Activated T-helper 2 cell treated with anti-CD3 and anti-CD28 coated beads, Interferon-gamma antibody, Interleukin-2, Interleukin-4, amounts not matched to agents 10 μg/mL and 5 μg/mL and 100 μg/mL, durations not matched to agents 14 hours and 24 hours and 36 hours (primary cell): ENCODE measurements at regions not wholly inside any gene's neighbourhood (a gene's known extent, or its start where the extent isn't known, plus 50 kb on each side); places are given as distances from the start of the nearest gene placed in this dataset.
"Not testable (repeated sequence)": the region's sequence is repeated elsewhere in the genome, so short reads cannot be mapped to it uniquely, and the experiment has no call there.

Experiments used
- DNase-seq: peaks from one replicate; pipeline ENCODE4 v3.0.0; 2021; ENCODE audit warnings: low spot score
- H3K27ac Mint-ChIP-seq: one replicate; pipeline ENCODE4 v1.8.0; 2021; ENCODE audit warnings: mixed read lengths
- H3K27me3 Mint-ChIP-seq: one replicate; pipeline ENCODE4 v1.8.0; 2021; ENCODE audit warnings: low read depth, mixed read lengths
- H3K36me3 Mint-ChIP-seq: one replicate; pipeline ENCODE4 v1.8.0; 2021; ENCODE audit warnings: low read depth, mixed read lengths
- H3K4me1 Mint-ChIP-seq: one replicate; pipeline ENCODE4 v1.8.0; 2021; ENCODE audit warnings: low read depth, mixed read lengths
- H3K4me3 Mint-ChIP-seq: one replicate; pipeline ENCODE4 v1.8.0; 2021; ENCODE audit warnings: low read depth, mild to moderate bottlenecking, moderate library complexity, mixed read lengths
- H3K9me3 Mint-ChIP-seq: one replicate; pipeline ENCODE4 v1.8.0; 2021; ENCODE audit warnings: mixed read lengths
- intact Hi-C: fragments of 100-400 bp; cut with micrococcal nuclease; formaldehyde crosslinking; loops from one replicate; pipeline ENCODE4 v1.15.1; 2023

DNA sequence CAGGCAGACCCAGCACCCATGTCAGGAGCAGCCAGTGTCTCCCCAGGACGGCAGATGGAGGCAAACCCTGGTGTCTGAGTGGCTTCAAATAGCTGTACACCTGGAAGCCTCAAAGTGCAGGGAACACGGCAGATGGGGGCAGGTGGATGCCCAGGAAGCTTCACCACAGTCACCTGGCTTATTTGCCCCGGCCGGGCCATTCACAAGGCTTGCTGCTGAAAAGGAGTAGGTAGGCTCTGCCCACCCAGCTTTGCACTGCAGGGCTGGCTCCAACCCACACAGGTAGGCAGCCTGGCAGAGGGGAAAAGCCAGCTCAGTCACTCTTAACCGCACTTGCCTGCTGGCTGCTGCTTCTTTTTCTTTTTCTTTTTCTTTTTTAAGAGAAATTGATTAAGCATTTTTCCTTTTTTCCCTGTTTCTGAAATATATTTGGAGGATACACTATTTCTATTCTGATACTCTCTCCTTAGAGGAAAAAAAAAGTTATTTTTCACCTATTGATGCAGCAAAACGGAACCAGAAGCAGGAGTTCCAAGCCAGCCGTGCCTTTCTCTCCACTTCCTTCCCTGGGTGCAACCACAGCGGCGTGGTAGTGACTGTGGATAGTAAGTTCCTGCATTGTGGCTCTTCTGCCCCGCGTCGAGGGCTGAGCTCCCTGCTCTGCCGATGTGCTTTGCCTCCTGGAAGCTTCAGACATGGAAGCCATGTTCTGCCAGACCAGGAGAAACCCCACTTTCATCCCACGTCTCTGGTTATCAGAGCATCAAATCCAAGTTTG lies 118.3 kb downstream of the KLF6 start:
- no peaks in the 10 kb centered on the region for H3K36me3 Mint-ChIP-seq
- no peak for DNase-seq
- H3K9me3 Mint-ChIP-seq: no peaks in the 10 kb centered on the region
- H3K4me3 Mint-ChIP-seq: peak overlapping the region; percentile 16
- H3K4me1 Mint-ChIP-seq: peaks cover 30% of the 10 kb centered on the region
- no peak overlapping the region for H3K27ac Mint-ChIP-seq
- intact Hi-C loops: loop anchor here (5.0 kb wide), 1 partner anchor 91 kb away; no protein-coding TSS in a partner anchor
- peaks cover 18% of the 10 kb centered on the region for H3K27me3 Mint-ChIP-seq

- Mint-ChIP-seq H3K27ac (no peak overlapping the region), H3K27me3 (peaks cover 14% of the 10 kb centered on the region), H3K4me1 (peaks cover 30% of the 10 kb centered on the region), H3K36me3 (no peaks in the 10 kb centered on the region), H3K4me3 (no peak overlapping the region), H3K9me3 (peaks cover 4% of the 10 kb centered on the region)
- intact Hi-C loops: loop anchor here (5.0 kb wide), 1 partner anchor 92 kb away; no protein-coding TSS in a partner anchor
- DNase-seq: no peak
Observed at GRCh38 chr10:3665316-3665908, 119.6 kb downstream of the KLF6 start.

DNA sequence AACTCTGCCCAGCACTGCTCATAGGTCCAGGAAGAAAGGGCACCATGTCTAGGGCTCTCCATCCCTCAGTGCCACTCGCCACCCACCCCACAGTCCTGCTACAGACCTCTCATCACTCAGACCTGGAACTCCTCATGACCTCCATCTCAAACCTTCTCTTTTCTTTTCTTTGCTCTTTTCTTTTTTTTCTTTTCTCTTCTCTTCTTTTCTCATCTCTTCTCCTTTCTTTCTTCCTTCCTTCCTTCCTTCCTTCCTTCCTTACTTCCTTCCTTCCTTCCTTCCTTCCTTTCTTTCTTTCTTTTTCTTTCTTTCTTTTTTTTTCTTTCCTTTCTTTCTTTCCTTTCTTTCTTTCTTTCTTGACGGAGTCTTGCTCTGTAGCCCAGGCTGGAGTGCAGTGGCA lies 122.2 kb downstream of the KLF6 start:
- DNase-seq: no peak
- Mint-ChIP-seq H3K4me1 (peaks cover 9% of the 10 kb centered on the region), H3K27me3 (peaks cover 9% of the 10 kb centered on the region), H3K27ac (no peak overlapping the region), H3K9me3 (peaks cover 4% of the 10 kb centered on the region), H3K4me3 (no peak overlapping the region), H3K36me3 (no peaks in the 10 kb centered on the region)
- intact Hi-C loops: no loop called here

- no peak overlapping the region for H3K4me3 Mint-ChIP-seq
- H3K27me3 Mint-ChIP-seq: peaks cover 12% of the 10 kb centered on the region
- H3K36me3 Mint-ChIP-seq: no peaks in the 10 kb centered on the region
- H3K27ac Mint-ChIP-seq: no peak overlapping the region
- DNase-seq: no peak
- H3K4me1 Mint-ChIP-seq: no peaks in the 10 kb centered on the region
- intact Hi-C loops: no loop called here
- H3K9me3 Mint-ChIP-seq: peaks cover 4% of the 10 kb centered on the region
Observed at GRCh38 chr10:3661271-3661670, 123.7 kb downstream of the KLF6 start.

DNA sequence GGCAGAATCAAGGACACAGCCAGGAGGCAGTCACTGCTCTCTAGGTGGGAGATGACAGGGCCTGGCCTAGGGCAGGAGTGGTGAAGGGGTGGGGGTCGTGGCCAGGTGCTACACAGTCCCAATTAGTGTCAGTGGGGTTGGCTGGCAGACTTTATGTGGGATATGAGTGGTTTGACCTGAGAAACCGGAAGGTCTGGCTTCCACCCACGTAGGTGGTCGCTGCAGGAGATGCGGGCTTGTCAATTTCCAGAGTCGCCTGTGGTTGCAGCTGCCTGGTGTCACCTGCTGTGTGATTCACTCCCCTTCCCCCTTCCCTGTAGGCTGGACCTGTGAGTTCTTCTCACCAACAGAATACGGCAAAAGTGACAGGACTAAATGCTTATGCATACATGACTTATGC lies 124.3 kb downstream of the KLF6 start:
- Mint-ChIP-seq H3K4me1 (no peaks in the 10 kb centered on the region), H3K27me3 (peaks cover 17% of the 10 kb centered on the region), H3K27ac (no peak overlapping the region), H3K4me3 (no peak overlapping the region), H3K9me3 (peaks cover 4% of the 10 kb centered on the region), H3K36me3 (no peaks in the 10 kb centered on the region)
- DNase-seq: no peak
- intact Hi-C loops: no loop called here

DNA sequence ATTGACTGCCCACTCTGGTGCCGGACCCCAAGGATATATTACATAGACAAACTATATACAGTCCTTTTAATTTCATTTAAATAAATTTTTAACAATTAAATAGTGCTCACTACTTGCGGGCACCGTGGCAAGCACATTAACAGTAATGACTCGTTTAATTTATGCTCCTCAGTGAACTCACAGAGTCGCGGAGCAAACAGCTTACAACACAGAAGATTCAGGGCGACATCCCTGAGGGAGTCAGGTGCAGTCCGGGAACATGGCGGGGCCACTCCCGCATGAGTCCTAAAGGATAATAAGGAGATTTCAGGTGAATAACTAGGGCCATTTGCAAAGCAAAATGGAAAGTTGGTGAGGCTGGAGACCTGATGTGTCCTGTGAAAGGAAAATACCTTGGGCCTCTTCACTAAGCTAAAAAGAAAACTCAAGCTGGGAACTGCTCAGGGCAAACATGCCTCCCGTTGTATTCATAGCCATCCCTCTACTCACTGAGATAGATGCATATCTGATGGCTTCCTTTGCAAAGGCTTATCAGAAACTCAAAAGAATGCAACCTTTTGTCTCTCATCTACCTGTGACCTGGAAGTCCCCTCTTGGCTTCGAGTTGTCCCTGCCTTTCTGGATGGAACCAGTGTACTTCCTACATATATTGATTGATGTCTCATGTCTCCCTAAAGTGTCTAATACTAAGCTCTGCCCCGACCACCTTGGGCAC lies 125.6 kb downstream of the KLF6 start:
- H3K4me1 Mint-ChIP-seq: peaks cover 6% of the 10 kb centered on the region
- H3K27me3 Mint-ChIP-seq: peaks cover 26% of the 10 kb centered on the region
- no peaks in the 10 kb centered on the region for H3K36me3 Mint-ChIP-seq
- intact Hi-C loops: no loop called here
- no peak overlapping the region for H3K27ac Mint-ChIP-seq
- H3K9me3 Mint-ChIP-seq: peaks cover 4% of the 10 kb centered on the region
- DNase-seq: no peak
- H3K4me3 Mint-ChIP-seq: no peak overlapping the region

GRCh38 chr10:3658766-3659165 lies 126.2 kb downstream of the KLF6 start:
- no peaks in the 10 kb centered on the region for H3K36me3 Mint-ChIP-seq
- peaks cover 4% of the 10 kb centered on the region for H3K9me3 Mint-ChIP-seq
- intact Hi-C loops: no loop called here
- no peak overlapping the region for H3K4me3 Mint-ChIP-seq
- H3K4me1 Mint-ChIP-seq: peaks cover 6% of the 10 kb centered on the region
- no peak overlapping the region for H3K27ac Mint-ChIP-seq
- H3K27me3 Mint-ChIP-seq: peaks cover 27% of the 10 kb centered on the region
- no peak for DNase-seq

DNA sequence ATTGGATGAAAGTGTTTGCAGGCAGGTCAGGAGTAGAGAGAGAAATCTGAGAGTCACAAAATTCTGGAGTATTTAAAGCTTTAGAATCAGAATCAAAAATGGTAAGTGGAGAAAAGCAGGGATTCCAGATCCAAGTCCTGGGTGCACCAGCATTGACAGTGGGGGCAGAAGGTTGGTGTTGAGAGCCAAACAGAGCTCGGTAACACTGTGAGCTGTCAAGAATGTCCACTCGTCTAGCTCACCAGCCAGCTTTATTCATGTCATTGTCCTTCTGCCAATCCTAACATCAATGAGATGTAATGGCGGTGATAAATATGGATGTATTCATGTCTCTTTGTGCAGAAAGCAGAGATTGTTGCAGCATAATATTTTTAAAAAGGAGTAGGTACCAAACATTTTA lies 128.8 kb downstream of the KLF6 start:
- Mint-ChIP-seq H3K9me3 (peaks cover 1% of the 10 kb centered on the region), H3K36me3 (no peaks in the 10 kb centered on the region), H3K27me3 (peaks cover 35% of the 10 kb centered on the region), H3K27ac (no peak overlapping the region), H3K4me1 (peaks cover 15% of the 10 kb centered on the region), H3K4me3 (no peak overlapping the region)
- no peak for DNase-seq
- intact Hi-C loops: no loop called here

DNA sequence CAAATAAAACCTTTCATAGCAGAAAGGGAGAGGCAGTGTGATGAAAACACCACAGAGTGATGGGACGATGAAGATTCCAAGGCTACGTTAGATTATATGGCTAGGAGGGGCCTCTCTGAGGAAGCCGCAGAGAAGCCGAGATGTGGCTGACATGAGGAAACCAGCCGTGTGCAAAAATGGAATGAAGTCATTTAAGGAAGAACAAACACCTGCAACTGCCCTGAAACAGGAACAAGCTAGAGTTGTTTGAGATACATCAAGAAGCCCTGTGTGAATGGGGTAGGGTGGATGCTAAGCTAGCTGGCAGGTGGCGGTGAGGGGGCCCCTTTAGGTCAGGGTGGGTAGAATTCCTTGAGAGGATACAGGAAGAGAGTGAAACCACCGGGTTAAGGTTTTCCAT lies 129.5 kb downstream of the KLF6 start:
- H3K27me3 Mint-ChIP-seq: peaks cover 39% of the 10 kb centered on the region
- no peaks in the 10 kb centered on the region for H3K9me3 Mint-ChIP-seq
- DNase-seq: no peak
- no peak overlapping the region for H3K27ac Mint-ChIP-seq
- peaks cover 15% of the 10 kb centered on the region for H3K4me1 Mint-ChIP-seq
- H3K36me3 Mint-ChIP-seq: no peaks in the 10 kb centered on the region
- no peak overlapping the region for H3K4me3 Mint-ChIP-seq
- intact Hi-C loops: no loop called here

- no peak overlapping the region for H3K4me3 Mint-ChIP-seq
- no peaks in the 10 kb centered on the region for H3K36me3 Mint-ChIP-seq
- intact Hi-C loops: no loop called here
- peaks cover 45% of the 10 kb centered on the region for H3K27me3 Mint-ChIP-seq
- H3K27ac Mint-ChIP-seq: no peak overlapping the region
- no peaks in the 10 kb centered on the region for H3K9me3 Mint-ChIP-seq
- no peak for DNase-seq
- H3K4me1 Mint-ChIP-seq: peaks cover 15% of the 10 kb centered on the region
Observed at GRCh38 chr10:3654980-3655379, 130.0 kb downstream of the KLF6 start.

- Mint-ChIP-seq H3K4me3 (no peak overlapping the region), H3K27ac (no peak overlapping the region), H3K27me3 (peaks cover 44% of the 10 kb centered on the region), H3K4me1 (peaks cover 15% of the 10 kb centered on the region), H3K36me3 (no peaks in the 10 kb centered on the region), H3K9me3 (no peaks in the 10 kb centered on the region)
- intact Hi-C loops: no loop called here
- no peak for DNase-seq
Observed at GRCh38 chr10:3654496-3654895, 130.5 kb downstream of the KLF6 start.

DNA sequence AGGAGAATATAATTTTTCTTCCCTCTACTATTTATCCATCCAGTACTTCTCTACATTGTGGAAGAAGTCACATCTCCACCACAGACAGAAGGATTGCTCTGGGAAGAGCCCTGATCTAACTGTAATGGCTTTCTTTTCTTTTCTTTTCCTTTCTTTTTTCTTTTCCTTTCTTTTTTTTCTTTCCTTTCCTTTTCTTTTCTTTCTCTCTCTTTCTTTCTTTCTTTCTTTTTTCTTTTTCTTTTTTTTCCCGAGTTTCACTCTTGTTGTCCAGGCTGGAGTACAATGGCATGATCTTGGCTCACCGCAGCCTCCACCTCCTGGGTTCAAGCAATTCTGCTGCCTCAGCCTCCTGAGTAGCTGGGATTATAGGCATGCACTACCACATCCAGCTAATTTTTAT lies 131.7 kb downstream of the KLF6 start:
- H3K9me3 Mint-ChIP-seq, DNase-seq, H3K36me3 Mint-ChIP-seq, intact Hi-C loops, H3K27ac Mint-ChIP-seq: not testable (repeated sequence)
- peak overlapping the region; percentile 62 for H3K4me3 Mint-ChIP-seq
- H3K4me1 Mint-ChIP-seq: peaks cover 15% of the 10 kb centered on the region
- H3K27me3 Mint-ChIP-seq: peaks cover 49% of the 10 kb centered on the region

GRCh38 chr10:3652886-3653285 lies 132.1 kb downstream of the KLF6 start:
- no peak overlapping the region for H3K27ac Mint-ChIP-seq
- H3K4me3 Mint-ChIP-seq: peak overlapping the region; percentile 62
- peaks cover 15% of the 10 kb centered on the region for H3K4me1 Mint-ChIP-seq
- no peak for DNase-seq
- peaks cover 49% of the 10 kb centered on the region for H3K27me3 Mint-ChIP-seq
- H3K9me3 Mint-ChIP-seq: no peaks in the 10 kb centered on the region
- intact Hi-C loops: no loop called here
- H3K36me3 Mint-ChIP-seq: no peaks in the 10 kb centered on the region
